ENCODE measurements at regions not wholly inside any gene's neighbourhood (a gene's known extent, or its start where the extent isn't known, plus 50 kb on each side); places are given as distances from the start of the nearest gene placed in this dataset.

DNA sequence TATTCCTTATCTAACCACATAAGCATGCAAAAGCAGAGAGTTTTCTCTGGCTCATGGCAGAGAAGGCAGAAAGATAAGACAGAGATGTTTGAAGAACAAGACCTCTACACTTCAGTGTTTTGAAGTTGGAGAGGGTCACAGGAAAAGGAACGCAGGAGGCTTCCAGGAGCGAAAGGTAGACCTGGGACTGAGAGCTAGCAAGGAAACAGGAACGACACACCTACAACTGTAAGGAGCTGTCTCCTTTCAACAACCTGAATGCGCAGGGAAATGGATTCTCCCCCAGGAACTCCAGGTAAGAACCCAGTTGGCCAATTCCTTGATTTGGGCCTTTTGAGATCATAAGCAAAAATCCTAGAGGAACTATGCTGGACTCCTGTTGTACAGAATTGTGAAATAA is 746.6 kb upstream of the DDX18 start:
- peaks cover 3% of the 10 kb centered on the region for H3K9me3 ChIP-seq (ENCODE audit: insufficient read depth, low read depth, low read length)
- H3K27me3 Mint-ChIP-seq (ENCODE audit: low read depth, unreplicated experiment) = no peaks in the 10 kb centered on the region
- H3K4me1 Mint-ChIP-seq (ENCODE audit: low read depth, unreplicated experiment) = peaks cover 4% of the 10 kb centered on the region
- H3K27ac Mint-ChIP-seq (ENCODE audit: unreplicated experiment) = no peak overlapping the region
- no peak overlapping the region for H3K27ac ChIP-seq (ENCODE audit: low read depth, low read length)
- FAIRE-seq = no peak
- no peak overlapping the region for H3K4me2 ChIP-seq (ENCODE audit: low read length)
- H3K36me3 Mint-ChIP-seq (ENCODE audit: low read depth, unreplicated experiment) = no peaks in the 10 kb centered on the region
- no peaks in the 10 kb centered on the region for H3K79me2 ChIP-seq (ENCODE audit: insufficient read depth, low read length)
- no peak overlapping the region for H2AFZ ChIP-seq (ENCODE audit: low read depth, low read length)
- no peak for DNase-seq (ENCODE audit: low read depth)
- TF ChIP-seq, protein P1, sequence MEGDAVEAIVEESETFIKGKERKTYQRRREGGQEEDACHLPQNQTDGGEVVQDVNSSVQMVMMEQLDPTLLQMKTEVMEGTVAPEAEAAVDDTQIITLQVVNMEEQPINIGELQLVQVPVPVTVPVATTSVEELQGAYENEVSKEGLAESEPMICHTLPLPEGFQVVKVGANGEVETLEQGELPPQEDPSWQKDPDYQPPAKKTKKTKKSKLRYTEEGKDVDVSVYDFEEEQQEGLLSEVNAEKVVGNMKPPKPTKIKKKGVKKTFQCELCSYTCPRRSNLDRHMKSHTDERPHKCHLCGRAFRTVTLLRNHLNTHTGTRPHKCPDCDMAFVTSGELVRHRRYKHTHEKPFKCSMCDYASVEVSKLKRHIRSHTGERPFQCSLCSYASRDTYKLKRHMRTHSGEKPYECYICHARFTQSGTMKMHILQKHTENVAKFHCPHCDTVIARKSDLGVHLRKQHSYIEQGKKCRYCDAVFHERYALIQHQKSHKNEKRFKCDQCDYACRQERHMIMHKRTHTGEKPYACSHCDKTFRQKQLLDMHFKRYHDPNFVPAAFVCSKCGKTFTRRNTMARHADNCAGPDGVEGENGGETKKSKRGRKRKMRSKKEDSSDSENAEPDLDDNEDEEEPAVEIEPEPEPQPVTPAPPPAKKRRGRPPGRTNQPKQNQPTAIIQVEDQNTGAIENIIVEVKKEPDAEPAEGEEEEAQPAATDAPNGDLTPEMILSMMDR (IDR thresholded peaks at IDR 0.05; ENCODE audit: insufficient read depth, low read depth, low read length) = no peak
- TF ChIP-seq EZH2 (IDR thresholded peaks at IDR 0.05; ENCODE audit: insufficient read depth, low read length) = no peak
- no peak overlapping the region for H3K9ac ChIP-seq (ENCODE audit: low read length)
- H3K4me1 ChIP-seq (ENCODE audit: insufficient read depth, low read length) = peaks cover 2% of the 10 kb centered on the region
- H3K4me3 ChIP-seq (ENCODE audit: insufficient read depth, low read depth, low read length) = no peak overlapping the region
- H3K9me3 Mint-ChIP-seq (ENCODE audit: unreplicated experiment) = no peaks in the 10 kb centered on the region
- H3K4me3 Mint-ChIP-seq (ENCODE audit: unreplicated experiment) = no peak overlapping the region
- H4K20me1 ChIP-seq (ENCODE audit: insufficient read depth, low read length) = no peaks in the 10 kb centered on the region
- H3K36me3 ChIP-seq (ENCODE audit: insufficient read depth, low read length) = no peaks in the 10 kb centered on the region
- no peaks in the 10 kb centered on the region for H3K27me3 ChIP-seq (ENCODE audit: insufficient read depth, low read length)

DNA sequence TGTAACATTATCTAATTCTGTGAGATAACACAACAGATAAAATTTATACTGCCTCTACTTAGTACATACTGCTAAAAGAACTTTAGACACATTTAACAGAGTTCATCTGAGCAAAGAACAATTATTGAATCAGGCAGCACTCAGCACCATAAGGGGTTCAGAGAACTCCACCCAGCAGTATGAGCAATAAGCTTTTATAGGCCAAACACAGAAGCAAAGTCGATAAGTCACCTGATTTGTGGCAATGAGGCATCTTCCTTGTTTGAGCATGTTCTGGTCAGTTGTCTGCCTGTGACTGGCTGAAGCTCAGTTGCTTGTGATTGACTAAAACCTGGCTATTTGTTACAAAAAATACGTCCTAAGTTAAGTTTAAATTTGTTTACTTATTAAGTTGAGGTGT is 746.1 kb upstream of the DDX18 start:
- H3K9ac ChIP-seq (ENCODE audit: low read length) = no peak overlapping the region
- no peak overlapping the region for H3K4me2 ChIP-seq (ENCODE audit: low read length)
- H3K4me3 Mint-ChIP-seq (ENCODE audit: unreplicated experiment) = no peak overlapping the region

DNA sequence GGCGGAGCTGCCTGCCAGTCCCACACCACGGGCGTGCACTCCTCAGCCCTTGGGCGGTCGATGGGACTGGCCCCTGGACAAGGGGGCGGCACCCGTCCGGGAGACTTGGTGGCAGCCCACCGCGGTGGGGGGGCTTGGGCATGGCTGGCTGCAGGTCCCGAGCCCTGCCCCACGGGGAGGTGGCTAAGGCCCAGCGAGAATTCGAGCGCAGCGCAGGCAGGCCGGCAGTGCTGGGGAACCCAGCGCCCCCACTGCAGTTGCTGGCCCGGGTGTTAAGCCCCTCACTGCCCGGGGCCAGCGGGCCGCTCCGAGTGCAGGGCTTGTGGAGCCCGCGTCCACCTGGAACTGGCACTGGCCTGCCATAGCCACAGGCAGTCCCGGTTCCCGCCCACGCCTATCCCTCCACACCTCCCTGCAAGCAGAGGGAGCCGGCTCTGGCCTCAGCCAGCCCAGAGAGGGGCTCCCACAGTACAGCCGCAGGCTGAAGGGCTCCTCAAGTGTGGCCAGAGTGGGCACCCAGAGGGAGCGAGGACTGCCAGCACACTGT is 742.9 kb upstream of the DDX18 start:
- H3K4me2 ChIP-seq (ENCODE audit: low read length) = no peak overlapping the region
- H3K36me3 ChIP-seq (ENCODE audit: insufficient read depth, low read length) = no peaks in the 10 kb centered on the region
- no peak overlapping the region for H3K4me3 ChIP-seq (ENCODE audit: insufficient read depth, low read depth, low read length)
- H3K4me3 Mint-ChIP-seq (ENCODE audit: unreplicated experiment) = no peak overlapping the region
- no peak overlapping the region for H3K27ac Mint-ChIP-seq (ENCODE audit: unreplicated experiment)
- DNase-seq (ENCODE audit: low read depth) (no peak), FAIRE-seq (no peak)
- no peaks in the 10 kb centered on the region for H3K36me3 Mint-ChIP-seq (ENCODE audit: low read depth, unreplicated experiment)
- H3K9me3 Mint-ChIP-seq (ENCODE audit: unreplicated experiment) = no peaks in the 10 kb centered on the region
- H3K27me3 ChIP-seq (ENCODE audit: insufficient read depth, low read length) = no peaks in the 10 kb centered on the region
- no peaks in the 10 kb centered on the region for H4K20me1 ChIP-seq (ENCODE audit: insufficient read depth, low read length)
- H3K9me3 ChIP-seq (ENCODE audit: insufficient read depth, low read depth, low read length) = peaks cover 3% of the 10 kb centered on the region
- no peak overlapping the region for H3K27ac ChIP-seq (ENCODE audit: low read depth, low read length)
- H3K79me2 ChIP-seq (ENCODE audit: insufficient read depth, low read length) = no peaks in the 10 kb centered on the region
- no peak overlapping the region for H3K9ac ChIP-seq (ENCODE audit: low read length)
- TF ChIP-seq EZH2 (IDR thresholded peaks at IDR 0.05; ENCODE audit: insufficient read depth, low read length) = no peak
- TF ChIP-seq, protein P1 (IDR thresholded peaks at IDR 0.05; ENCODE audit: insufficient read depth, low read depth, low read length) = no peak
- no peak overlapping the region for H2AFZ ChIP-seq (ENCODE audit: low read depth, low read length)
- H3K4me1 ChIP-seq (ENCODE audit: insufficient read depth, low read length) = no peaks in the 10 kb centered on the region
- H3K27me3 Mint-ChIP-seq (ENCODE audit: low read depth, unreplicated experiment) = no peaks in the 10 kb centered on the region
- H3K4me1 Mint-ChIP-seq (ENCODE audit: low read depth, unreplicated experiment) = no peaks in the 10 kb centered on the region

More for the DNA sequence above, 746.1 kb upstream of the DDX18 start:
- Histone ChIP-seq H3K4me3 (ENCODE audit: insufficient read depth, low read depth, low read length) (no peak overlapping the region), H3K27ac (ENCODE audit: low read depth, low read length) (no peak overlapping the region), H2AFZ (ENCODE audit: low read depth, low read length) (no peak overlapping the region), H3K79me2 (ENCODE audit: insufficient read depth, low read length) (no peaks in the 10 kb centered on the region), H4K20me1 (ENCODE audit: insufficient read depth, low read length) (no peaks in the 10 kb centered on the region), H3K9me3 (ENCODE audit: insufficient read depth, low read depth, low read length) (peaks cover 3% of the 10 kb centered on the region), H3K4me1 (ENCODE audit: insufficient read depth, low read length) (peaks cover 2% of the 10 kb centered on the region), H3K36me3 (ENCODE audit: insufficient read depth, low read length) (no peaks in the 10 kb centered on the region), H3K27me3 (ENCODE audit: insufficient read depth, low read length) (no peaks in the 10 kb centered on the region)
- Mint-ChIP-seq H3K27me3 (ENCODE audit: low read depth, unreplicated experiment) (no peaks in the 10 kb centered on the region), H3K36me3 (ENCODE audit: low read depth, unreplicated experiment) (no peaks in the 10 kb centered on the region), H3K9me3 (ENCODE audit: unreplicated experiment) (no peaks in the 10 kb centered on the region), H3K4me1 (ENCODE audit: low read depth, unreplicated experiment) (peaks cover 4% of the 10 kb centered on the region), H3K27ac (ENCODE audit: unreplicated experiment) (no peak overlapping the region)
- no peak for FAIRE-seq
- no peak for TF ChIP-seq EZH2 (IDR thresholded peaks at IDR 0.05; ENCODE audit: insufficient read depth, low read length)
- TF ChIP-seq, protein P1 (IDR thresholded peaks at IDR 0.05; ENCODE audit: insufficient read depth, low read depth, low read length) = no peak
- DNase-seq (ENCODE audit: low read depth) = no peak
